ENCODE measurements at regions not wholly inside any gene's neighbourhood (a gene's known extent, or its start where the extent isn't known, plus 50 kb on each side); places are given as distances from the start of the nearest gene placed in this dataset.
"Not testable (repeated sequence)": the region's sequence is repeated elsewhere in the genome, so short reads cannot be mapped to it uniquely, and the experiment has no call there.

DNA sequence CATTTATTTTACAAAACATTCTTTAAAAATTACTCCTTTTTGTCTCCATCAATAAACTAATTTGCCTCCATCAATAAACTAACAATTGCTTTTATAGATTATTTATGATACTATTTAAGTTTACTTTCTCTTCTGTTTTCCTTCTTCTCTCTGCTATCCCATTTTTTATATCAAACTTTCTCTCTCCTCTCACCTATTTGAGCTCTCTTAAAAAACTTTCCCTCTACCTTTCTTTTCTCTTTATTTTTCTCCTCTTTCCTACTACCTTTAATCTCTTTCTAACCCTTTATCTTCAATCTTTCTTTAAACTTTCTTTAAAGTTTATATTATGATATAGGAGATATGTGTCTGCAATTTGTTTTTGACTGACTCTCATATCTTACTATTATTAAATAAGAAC is 566.4 kb downstream of the DACH1 start:
- DNase-seq = no peak

DNA sequence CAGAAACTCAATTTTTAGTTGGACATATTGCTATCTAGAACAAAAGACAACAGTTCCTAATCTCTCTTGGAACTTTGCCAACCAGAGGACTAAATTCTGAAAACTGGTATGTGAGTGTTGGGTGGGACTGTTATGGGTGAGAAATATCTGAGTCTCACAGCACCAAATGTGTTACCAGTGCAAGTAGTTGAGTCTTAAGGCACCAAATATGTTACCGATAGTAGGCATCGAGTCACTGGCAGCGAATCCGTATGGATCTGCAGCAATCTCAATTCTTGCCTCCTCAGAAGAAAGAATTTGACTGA is 575.2 kb downstream of the DACH1 start:
- DNase-seq = no peak

DNA sequence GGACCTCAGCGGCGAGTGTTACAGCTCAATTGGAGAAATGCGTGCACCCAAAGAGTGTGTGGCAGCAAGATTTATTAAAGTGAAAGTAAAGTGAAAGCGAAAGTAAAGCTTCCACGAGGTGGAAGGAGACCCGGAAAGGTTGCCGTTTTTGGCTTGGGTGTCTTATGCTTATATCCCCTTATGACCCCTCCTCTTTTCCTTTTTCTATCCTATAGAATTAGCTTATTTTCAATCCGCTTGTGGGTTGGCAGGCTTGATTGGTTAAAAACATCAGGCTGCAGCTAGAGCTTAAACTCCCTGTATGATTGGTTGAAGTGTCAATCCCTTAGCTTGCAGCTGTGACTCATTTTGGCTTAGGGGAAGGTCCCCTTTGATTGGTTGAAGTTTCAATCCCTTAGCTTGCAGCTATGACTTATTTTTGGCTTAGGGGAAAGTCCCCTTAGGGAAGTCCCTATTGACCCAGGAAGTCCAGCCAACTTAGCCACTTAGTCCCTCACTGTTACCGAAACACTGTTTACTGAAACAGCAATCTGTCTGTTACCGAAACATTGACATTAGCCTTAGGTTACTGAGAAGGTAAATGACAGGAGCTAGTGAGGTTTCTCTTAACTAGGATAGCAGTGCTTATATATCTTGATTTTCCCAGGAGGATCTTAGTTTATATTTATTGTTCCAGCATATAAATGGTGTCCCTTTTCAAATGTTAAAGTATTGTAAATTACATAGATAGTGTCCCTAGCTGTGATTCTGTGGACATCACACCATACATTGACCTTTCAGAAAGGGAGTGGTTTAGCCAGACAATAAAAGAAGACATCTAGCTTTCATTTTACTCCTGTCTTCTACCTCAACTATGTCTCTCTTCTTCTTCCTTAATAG is 575.8 kb downstream of the DACH1 start:
- DNase-seq = no peak

DNA sequence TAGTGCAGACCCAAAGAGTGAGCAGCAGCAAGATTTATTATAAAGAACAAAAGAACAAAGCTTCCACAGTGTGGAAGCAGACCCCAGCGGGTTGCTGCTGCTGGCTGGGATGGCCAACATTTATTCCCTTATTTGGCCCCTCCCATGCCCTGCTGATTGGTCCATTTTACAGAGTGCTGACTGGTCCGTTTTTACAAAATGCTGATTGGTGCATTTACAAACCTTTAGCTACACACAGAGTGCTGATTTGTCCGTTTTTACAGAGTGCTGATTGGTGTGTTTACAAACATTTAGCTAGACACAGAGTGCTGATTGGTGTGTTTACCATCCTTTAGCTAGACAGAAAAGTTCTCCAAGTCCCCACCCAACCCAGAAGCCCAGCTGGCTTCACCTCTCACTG is 577.0 kb downstream of the DACH1 start:
- DNase-seq = not testable (repeated sequence)

DNA sequence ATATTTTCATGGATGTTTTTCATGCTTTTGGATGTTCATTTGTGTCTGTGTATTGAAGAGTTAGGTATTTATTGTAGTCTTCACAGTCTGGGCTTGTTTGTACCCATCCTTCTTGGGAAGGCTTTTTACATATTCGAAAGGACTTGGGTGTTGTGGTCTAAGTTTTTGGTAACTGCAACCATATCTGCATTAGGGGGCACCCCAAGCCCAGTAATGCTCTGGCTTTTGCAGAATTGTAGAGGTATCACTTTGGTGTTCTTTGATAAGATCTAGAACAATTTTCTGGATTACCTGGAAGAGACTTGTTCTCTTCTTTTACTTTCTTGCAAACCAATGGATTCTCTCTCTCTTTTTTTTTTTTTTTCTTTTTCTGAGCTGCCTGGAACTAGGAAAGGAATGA is 581.3 kb downstream of the DACH1 start:
- no peak for DNase-seq

DNA sequence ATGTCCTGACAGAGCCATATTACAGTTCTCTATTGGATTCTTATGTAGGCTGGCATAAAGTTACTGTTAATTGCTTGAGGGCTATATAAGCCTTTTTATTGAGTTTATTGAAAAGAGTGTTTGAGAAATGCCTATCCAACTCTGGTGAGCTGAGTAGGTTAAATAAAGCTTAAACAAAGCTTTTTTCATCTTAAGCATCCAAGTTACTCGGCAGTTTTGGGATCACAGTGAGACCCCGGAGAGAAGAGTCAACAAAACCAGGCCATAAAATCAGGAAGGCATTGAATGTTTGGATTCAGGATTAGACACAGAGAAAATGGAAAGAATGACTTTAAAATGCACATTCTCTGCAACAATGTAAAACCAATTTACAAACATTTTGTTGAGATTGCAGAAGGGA is 588.5 kb downstream of the DACH1 start:
- no peak for DNase-seq

DNA sequence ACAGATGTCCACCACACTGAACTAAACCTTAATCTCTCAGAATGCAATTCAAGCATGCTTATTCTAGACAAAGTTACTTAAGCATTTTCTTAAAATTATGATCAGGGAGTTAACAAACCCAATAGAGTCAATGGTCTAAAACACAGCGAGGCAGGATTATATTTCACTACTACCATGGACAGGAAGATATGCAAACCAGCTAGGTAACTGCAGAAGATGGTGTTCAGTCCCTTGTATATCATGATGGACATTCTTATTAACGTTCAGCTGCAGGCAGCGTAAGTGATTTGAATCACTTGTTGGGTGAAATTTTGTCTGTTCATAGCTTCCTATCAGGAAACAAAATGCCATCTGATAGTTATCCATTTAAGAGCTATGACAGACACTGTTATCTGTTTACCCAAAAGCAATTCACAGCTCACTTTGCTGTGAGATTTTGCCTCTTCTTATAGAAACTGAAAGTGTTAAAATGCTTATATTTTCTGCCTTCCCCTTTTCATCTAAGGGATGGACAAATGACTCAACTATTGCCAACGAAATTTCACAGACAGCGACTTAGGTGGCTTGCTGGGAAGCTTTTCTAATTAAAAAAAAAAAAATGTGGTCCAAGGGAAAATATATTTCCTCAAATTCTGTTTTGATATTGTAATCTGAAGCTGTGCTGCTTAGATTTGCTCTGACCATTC is 591.9 kb downstream of the DACH1 start:
- no peak for DNase-seq

DNA sequence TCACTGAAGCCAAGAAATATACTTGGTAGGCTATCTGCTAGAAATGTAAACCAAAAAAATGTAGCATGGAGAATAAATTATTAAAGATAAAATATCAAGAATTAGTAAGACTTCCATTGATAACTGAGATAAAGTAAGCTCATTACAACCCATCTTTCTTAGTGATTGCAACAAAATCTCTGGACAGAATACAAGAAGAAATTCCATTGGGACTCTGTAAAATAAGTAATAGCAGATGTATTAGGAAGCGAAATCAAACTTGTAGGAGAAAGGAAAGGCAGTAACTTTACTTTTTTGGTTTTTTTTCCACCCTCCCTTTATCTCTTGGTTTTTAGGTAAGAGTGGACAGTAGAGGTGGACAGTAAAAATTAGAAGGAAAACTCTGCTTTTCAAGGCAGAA is 605.7 kb downstream of the DACH1 start:
- DNase-seq = no peak

DNA sequence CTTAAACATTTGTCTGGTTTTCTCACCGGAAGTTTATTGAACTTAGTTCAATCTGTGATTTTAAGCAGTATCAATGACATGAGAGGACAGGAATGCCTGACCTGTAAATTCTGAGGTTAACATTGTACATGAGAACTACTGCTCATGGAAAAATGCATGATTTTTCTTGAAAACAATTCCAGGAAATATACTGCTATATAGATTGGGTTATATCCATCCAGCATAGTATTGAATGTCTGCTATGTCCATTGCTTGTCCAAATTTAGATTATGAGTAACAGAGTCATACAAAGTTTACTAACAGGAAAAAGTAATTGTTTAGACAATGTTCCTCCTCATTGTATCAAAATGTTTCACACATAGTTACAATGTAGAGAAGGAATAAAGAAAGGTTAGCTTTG is 606.8 kb downstream of the DACH1 start:
- no peak for DNase-seq

DNA sequence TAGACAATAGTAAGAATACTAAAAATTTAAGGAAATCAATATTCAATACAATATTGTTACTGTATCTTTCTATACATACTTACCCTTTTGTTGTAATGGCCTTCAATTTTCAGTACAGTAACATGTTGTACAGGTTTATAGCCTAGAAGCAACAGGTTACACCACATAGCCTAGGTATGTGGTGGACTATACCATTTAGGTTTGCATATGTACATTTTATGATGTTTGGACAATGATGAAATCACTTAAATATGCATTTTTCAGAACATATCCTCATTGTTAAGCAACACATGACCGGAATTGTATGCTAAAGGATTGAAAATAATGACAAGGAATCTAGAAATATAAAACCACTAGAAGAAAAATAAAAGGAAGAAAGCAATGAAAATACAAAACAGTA is 611.4 kb downstream of the DACH1 start:
- DNase-seq = no peak

DNA sequence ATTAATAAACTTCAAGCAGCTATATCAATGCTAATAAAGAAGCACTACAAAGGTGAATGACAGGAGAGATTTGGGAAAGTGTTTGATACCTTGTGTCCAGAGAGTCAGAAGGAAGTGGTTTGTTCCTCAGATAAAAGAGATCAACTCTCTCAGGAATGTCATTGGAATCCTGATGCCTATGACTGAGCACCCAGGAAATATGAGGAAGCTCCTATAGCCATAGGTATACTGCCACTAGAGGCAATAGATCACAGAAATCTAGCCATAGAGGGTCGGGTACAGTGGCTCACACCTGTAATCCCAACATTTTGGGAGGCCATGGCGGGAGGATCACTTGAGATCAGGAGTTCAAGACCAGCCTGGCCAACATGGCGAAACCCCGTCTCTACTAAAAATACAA is 612.6 kb downstream of the DACH1 start:
- DNase-seq = no peak

DNA sequence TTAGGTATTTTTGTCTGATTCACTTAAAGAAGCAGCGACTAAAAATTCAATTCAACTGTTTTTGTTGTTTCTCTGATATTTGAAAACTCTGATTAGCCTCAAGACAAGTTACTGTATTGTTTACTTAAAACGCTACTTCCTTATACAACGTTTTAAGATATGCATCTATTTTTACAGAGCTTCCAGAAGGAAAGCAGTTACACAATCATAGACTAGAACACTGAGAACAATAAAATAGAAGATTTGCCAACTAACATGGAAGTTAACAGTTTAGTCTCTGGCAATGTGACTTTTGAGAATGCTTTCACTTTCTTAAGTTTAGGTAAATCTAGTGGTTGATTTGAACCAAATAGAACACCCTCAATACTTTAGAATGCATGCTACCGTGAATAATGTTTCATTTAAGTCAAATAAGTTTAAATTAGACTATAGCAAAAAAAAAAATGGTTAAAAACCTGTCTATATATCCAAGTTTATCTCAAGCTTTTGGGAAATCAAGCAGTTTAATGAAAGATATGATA is 614.8 kb downstream of the DACH1 start:
- no peak for DNase-seq

DNA sequence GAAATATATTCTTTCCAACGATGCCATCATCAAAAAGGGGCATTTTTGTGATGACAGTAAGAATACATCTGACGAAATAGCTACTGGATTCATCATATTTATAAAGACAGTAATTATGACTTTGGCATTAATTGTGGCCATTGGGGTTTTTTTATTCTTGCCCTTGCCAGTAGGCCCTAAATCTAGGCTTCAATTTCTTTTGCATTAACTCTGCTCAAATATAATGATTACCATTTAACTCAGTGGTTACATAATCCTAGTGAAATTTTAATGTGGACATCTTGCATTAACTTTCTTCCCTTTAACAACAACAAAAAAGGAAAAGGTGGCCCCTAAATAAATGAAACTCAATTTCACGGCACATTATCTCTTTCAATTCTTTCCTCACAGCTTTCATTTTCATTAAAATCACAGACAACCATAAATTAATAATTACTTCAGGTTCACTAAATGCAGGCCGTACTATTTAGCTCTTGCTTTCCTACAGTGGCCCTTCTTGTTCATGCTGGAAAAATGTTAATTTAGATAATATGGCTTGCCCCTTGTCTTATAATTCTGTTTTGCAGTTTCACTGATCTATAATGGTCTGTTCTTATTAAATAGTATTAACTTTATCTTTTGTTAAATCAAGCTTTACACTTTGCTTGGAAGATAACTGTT is 615.6 kb downstream of the DACH1 start:
- no peak for DNase-seq

DNA sequence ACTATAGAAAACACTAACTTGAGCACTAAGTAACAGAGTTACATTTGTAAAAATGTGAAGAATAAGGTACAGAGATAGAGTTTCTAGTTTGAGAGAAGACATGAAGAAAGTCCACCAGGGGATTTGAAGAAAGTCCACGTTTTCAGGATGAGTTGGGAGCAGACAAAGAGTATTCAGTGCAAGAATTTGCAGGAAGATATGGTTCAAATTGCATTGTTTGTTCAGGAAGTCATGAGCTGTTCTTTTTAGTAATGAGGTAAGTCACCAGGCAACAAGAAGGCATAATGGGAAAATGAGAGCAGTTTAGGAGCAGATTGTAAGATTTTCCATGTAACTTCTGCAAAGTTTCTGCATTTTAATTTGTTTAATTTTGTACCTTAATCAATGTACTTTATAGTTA is 618.0 kb downstream of the DACH1 start:
- DNase-seq = no peak

DNA sequence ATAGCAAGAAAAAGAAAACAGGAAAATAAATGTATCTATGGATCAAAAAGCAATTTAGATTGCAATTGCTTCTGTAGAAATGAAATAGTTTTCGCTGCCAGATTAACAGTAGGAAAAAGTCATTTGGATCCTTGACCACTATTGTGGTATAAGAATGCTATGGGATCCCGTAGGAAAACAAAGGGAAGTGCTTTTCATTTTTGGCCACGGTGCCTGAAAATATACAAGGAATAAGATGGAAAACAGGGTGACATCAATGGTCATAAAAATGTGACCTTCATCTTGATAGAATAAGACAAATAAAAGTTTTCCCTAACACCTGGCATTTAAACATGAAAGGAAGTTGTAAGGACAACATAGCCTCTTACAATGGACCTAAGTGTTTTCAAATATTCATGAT is 622.8 kb downstream of the DACH1 start:
- DNase-seq = no peak

DNA sequence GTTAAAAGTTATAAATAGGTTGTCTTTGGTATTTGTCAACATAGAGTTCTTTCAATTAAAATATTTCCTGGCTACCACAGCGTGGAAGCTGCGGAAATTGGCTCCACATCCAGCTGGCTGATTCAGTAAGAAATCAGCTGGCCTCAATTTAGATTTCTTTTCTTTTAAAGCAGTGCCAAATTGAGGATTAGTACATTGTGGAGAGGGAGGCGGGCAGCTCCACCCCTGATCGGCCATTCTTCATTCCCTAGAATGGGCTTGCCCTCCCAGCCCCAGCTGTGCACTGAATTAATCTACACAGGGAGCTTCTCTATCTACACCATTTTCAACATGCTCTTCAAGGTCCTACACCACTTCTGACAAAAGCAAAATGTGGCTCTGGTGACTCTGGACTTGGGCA is 624.8 kb downstream of the DACH1 start:
- no peak for DNase-seq

DNA sequence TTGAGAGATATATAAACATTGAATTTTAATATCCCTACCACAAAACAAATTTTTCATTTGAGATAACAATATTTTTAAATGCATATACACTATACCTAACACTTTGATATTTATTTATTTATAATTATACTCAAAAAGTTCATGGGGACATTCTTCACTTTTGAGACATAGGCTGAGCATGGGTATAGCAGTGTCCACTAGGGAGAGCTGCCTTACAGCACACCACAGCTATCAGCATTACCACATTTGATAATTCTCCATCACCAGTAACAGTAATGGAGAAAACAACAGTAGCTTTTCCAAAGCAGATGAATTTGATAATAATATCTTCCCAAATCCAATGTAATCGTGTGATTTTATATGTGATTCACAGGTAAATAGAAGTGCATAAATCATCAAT is 626.1 kb downstream of the DACH1 start:
- DNase-seq = no peak

DNA sequence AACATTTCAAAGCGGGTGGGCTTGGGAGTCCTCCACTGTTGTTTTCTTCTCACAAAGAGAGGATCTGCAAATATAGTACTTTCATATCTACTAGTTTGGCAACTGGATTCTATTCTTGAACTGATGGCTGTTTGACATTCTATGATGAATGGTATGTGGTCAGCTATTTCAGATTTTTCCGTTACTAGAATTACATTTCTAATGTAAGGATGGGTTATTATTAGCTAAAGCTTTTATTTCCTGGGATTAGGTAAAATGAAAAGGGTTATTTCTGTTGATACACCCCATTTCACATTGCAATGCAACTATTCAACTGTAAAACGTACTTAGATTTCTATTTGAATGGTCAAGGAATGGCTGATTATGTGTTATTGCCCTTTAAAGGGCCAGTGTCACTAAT is 629.7 kb downstream of the DACH1 start:
- DNase-seq = no peak

DNA sequence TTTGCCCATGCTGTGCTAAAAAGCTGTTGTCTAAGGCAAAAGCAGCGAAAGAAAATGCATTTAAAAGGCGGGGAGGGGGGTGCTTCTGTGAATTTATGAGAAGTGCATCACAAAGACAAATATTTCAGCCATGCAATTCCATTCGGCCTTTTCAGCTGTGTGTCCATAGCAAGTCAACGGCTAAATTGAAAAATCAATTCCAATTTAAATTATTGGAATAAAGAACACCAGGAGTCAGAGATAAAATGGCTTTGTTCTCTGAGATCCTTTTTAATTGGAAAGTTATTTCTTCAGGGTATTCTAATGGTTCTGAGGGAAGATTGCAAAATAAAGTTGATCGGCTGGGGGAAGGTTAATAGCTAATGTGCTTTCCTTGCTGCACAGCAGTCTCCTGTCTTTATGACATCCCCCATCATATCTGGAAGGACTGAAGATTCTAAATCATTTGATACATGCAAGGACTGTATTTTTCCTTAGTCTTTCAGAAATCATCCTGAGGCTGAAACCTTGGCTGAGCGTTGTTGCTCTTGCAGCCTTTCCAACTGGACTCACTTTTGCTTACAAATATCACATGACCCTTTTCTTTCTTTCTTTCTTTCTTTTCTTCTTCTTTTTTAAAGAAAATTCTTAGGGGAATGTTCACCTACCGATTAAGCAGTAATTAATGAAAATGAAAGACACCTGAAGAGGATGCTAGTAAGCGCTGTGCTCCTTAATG is 647.1 kb downstream of the DACH1 start:
- no peak for DNase-seq

DNA sequence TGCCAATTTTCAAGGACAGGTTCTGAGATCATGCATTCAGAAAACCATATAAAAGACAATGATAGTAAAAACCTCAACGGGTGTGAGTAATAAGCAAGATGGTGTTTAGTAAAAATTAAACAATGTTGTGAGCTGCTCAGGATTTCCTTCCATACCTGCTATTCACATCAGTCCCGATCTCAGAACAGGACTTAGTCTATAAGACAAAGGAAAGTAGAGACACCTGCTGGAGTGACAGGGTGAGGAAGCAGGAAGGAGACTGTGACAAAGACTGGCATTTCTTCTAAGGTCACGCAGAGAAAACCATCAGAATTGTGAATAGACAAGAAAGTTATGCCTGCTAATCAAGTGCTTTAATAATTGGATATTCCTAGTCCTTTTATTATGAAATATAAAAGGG is 648.0 kb downstream of the DACH1 start:
- DNase-seq = no peak

DNA sequence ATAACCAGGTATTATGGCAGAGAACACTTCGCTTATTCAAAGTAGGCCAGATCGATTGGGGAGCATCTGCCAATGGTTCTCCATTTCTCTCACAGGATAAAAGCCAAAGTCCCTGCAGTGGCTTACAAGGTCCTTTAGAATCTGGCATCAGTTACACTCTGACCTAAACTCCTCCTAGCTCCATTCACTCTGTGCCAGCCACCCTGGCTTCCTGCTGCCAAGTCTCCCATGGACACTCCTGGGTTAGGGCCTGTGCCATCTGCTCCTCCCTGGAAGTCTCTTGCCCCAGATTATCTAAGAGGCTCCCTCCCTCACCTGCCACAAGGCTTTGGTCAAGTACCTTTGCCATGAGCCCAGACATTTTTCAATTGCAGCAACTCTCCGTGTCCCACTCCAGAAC is 649.2 kb downstream of the DACH1 start:
- DNase-seq = peak in 2 of 14 donors; percentile 1 to 14

DNA sequence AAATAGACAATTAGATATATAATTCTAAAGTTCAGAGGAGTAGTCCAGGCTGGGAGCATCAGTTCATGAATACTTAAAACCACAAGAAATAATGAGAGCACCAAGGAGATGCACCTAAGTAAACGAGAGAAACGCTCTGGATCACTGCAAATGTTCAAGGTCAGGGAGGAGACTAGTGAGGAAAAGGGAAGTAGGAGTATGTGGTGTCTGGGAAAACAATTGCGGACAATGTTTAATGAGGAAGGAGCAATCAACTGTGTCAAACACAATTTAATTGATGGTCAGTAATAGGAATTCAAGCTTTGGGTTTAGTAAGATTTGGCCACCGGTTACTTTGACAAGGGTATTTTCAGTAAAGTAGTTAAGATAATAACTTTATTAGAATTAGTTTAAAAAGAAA is 652.2 kb downstream of the DACH1 start:
- DNase-seq = no peak

DNA sequence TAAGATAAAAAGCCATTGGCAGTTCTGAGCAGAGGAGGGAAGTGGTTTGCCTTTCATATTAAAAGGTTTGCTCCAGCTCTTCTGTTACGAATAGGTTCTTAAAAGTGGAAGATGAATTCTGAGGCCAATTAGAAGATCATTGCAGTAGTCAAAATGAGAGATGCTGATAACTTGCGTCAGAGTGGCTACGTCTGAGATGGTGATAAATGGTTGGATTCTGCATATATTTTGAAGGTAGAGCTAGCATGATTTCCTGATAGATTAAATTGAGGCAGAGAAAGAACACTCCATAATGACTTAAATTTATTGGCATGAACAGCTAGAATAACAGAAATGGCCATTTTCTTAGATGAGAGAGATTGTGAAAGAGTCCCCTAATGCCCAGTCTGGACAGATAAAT is 652.6 kb downstream of the DACH1 start:
- DNase-seq = no peak

All from C1 segment of cervical spinal cord (tissue), 14 donors.